ENCODE measurements at regions not wholly inside any gene's neighbourhood (a gene's known extent, or its start where the extent isn't known, plus 50 kb on each side); places are given as distances from the start of the nearest gene placed in this dataset.

DNA sequence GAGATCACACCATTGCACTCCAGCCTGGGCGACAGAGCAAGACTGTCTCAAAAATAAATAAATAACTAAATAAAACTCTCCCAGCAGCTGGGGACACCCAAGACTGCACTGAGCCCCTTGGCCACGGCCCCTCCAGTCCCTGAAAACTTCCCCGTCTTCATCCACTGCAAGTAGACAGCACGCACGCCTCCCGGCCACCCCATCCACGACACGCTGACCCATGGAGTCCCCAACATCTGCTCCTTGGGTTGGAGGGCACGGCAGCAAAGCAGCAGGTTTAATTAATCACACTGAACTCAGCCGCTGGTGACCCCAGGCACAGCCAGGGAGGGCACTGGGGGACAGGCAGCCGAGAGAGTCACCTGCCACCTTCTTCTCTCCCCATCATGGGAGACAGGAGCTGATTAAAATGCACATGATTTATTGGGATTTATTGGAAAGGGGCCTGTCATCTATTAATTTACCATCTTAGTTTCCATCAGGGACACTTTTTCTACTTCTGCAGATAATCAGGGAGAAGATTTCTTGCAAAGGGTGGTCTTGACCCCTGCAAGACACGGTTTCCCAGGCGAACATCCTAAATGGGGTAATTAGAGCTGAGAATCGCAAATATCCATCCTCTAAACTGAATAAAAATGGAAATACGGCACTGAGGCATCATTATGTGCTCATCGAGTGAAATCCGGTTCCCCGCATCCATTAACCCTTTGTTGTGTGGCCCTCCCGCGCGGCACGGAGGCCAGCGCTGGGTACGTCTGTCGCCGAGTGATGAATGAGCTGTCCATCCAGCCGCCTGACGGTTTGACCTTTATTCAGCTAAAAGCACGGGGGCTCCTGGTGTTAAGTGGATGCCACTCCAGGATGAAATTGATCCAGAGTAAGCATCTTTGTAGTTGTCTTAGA is 178.3 kb downstream of the BRD1 start:
- H3K4me3 Mint-ChIP-seq, result no peak overlapping the region
- CTCF ChIA-PET, result no interaction called here
- H3K27ac Mint-ChIP-seq, result no peak overlapping the region
- H3K36me3 Mint-ChIP-seq (ENCODE audit: low read depth), result peaks cover 25% of the 10 kb centered on the region
- DNase-seq, result no peak
- intact Hi-C loops (cut with micrococcal nuclease), result no loop called here
- H3K9me3 Mint-ChIP-seq, result no peaks in the 10 kb centered on the region
- H3K27me3 Mint-ChIP-seq (ENCODE audit: low read depth), result no peaks in the 10 kb centered on the region
- H3K4me1 Mint-ChIP-seq (ENCODE audit: low read depth), result peaks cover 30% of the 10 kb centered on the region

DNA sequence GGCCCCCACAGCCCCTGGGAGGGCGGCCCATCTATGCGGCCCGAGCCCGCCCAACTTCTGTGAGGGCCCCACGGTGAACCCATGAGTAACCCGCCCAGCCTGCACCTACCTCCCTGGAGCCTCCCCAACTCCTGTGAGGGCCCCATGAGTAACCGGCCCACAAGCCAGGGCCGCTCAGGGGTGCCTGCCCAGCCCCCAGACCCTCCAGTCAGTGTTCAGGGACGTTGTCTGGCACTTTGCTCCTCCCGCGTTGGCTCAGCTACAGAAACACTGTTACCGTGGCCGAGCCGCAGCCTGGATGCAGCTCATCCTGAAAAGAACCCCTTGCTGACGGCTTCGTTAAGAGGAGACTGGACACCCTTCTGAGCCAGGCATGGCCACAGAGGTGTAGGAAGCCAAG is 179.6 kb downstream of the BRD1 start:
- intact Hi-C loops (cut with micrococcal nuclease), result no loop called here

DNA sequence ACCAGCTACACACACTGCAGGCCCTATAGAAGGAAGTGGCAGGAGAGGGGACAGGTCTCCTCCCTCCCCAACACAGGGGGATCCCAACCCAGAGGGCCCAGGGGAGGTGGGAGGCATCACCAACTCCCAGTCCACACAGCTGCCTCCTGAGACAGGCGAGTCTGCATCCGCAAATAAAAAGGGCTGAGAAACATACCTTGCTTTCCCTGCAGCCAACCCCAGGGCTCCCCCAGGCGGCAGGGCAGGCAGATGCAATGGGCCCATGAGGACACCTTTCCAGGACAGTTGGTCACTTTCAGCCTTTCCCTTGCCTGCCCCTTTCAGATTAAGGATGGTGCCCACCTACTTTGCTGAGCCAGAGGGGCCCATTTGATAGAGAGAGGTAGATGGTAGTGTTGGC is 180.0 kb downstream of the BRD1 start:
- no peak for DNase-seq

More for the DNA sequence above, 179.6 kb downstream of the BRD1 start:
- Mint-ChIP-seq H3K4me3 (no peak overlapping the region), H3K9me3 (no peaks in the 10 kb centered on the region), H3K36me3 (ENCODE audit: low read depth) (peaks cover 25% of the 10 kb centered on the region), H3K27me3 (ENCODE audit: low read depth) (no peaks in the 10 kb centered on the region), H3K4me1 (ENCODE audit: low read depth) (peaks cover 24% of the 10 kb centered on the region), H3K27ac (no peak overlapping the region)
- DNase-seq, result no peak
- CTCF ChIA-PET, result no interaction called here

DNA sequence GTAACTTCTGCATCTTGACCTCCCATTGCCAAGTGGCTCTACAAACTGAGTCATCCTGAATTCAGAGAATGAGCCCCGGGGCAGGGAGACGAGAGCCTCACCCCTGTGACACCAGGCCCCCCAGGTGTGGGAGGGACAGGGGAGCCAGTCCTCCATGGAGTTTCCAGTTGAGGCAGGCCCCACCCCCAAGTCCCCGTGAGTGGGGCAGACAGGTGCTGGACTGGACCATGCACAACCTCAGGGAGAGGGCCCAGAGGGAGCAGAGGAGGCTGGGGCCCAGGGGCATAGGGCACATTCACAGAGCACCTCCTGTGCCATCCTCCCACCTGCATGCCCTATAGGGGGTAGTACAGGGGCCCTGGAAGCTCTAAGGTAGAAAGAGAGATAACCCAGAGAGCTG is 180.8 kb downstream of the BRD1 start:
- intact Hi-C loops (cut with micrococcal nuclease), result no loop called here
- Mint-ChIP-seq H3K27me3 (ENCODE audit: low read depth) (no peaks in the 10 kb centered on the region), H3K36me3 (ENCODE audit: low read depth) (peaks cover 21% of the 10 kb centered on the region), H3K4me3 (no peak overlapping the region), H3K9me3 (no peaks in the 10 kb centered on the region), H3K4me1 (ENCODE audit: low read depth) (peaks cover 17% of the 10 kb centered on the region), H3K27ac (no peak overlapping the region)
- DNase-seq, result no peak
- CTCF ChIA-PET, result no interaction called here

More for the DNA sequence above, 180.0 kb downstream of the BRD1 start:
- Mint-ChIP-seq H3K9me3 (no peaks in the 10 kb centered on the region), H3K4me3 (no peak overlapping the region), H3K27ac (no peak overlapping the region), H3K36me3 (ENCODE audit: low read depth) (peaks cover 25% of the 10 kb centered on the region), H3K27me3 (ENCODE audit: low read depth) (no peaks in the 10 kb centered on the region), H3K4me1 (ENCODE audit: low read depth) (peaks cover 23% of the 10 kb centered on the region)
- CTCF ChIA-PET, result no interaction called here
- intact Hi-C loops (cut with micrococcal nuclease), result no loop called here

DNA sequence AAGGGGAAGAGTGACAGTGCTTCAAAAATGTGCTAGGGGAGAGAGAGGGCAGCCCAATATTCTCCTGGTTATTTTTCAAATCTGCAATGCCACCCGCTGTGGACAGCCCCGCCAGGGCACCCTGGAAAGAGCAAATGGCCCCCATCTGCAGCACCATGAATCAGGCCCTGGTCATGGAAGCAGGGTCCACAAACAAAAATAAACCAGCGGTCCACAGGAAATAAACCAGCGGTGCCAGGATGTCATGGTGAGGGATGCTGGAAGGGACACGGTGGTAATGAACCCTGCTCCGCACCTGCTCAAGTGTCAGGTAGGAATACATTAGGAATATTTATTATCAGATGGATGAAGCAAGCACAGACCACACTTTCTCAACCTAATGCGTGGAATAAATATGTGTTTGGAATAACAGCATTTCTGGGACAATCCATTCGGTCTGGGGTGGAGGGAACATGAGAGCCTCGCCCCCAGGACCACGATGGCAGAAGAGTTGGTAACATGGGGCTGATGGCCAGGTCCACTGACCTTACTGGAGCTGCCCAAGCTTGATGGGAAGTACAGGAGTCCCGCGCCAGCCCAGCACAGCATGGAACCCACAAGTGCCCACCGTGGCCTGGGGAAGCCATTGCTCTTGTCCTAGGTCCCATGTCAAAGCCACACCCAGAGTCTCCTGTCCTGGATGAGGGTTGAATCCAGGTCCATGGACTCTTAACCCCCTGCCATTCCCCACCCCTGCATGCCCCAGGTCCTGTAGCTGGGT is 181.7 kb downstream of the BRD1 start:
- DNase-seq, result no peak
- Mint-ChIP-seq H3K9me3 (no peaks in the 10 kb centered on the region), H3K36me3 (ENCODE audit: low read depth) (peaks cover 19% of the 10 kb centered on the region)

DNA sequence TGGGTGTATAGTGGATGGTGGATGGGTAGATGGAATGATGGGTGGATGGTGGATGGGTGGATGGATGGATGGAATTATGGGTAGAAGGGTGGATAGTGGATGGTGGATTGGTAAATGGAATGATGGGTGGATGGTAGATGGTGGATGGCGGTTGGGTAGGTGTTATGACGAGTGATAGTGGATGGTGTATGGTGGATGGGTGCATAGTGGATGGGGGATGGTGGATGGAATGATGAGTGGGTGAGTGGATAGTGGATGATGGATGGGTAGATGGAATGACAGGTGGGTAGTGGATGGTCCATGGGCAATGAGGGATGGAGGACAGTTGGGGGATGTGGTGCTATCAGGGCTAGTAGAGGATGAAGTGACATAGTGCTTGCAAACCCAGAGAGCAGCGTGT is 182.4 kb downstream of the BRD1 start:
- Mint-ChIP-seq H3K9me3 (no peaks in the 10 kb centered on the region), H3K27ac (no peak overlapping the region), H3K4me1 (ENCODE audit: low read depth) (peaks cover 13% of the 10 kb centered on the region), H3K36me3 (ENCODE audit: low read depth) (peaks cover 14% of the 10 kb centered on the region), H3K27me3 (ENCODE audit: low read depth) (no peaks in the 10 kb centered on the region), H3K4me3 (no peak overlapping the region)
- no peak for DNase-seq
- intact Hi-C loops (cut with micrococcal nuclease), result no loop called here
- CTCF ChIA-PET, result no interaction called here

More for the DNA sequence above, 181.7 kb downstream of the BRD1 start:
- H3K4me3 Mint-ChIP-seq, result no peak overlapping the region
- peaks cover 15% of the 10 kb centered on the region for H3K4me1 Mint-ChIP-seq (ENCODE audit: low read depth)
- H3K27ac Mint-ChIP-seq, result no peak overlapping the region
- no peaks in the 10 kb centered on the region for H3K27me3 Mint-ChIP-seq (ENCODE audit: low read depth)
- intact Hi-C loops (cut with micrococcal nuclease), result no loop called here
- CTCF ChIA-PET, result no interaction called here

DNA sequence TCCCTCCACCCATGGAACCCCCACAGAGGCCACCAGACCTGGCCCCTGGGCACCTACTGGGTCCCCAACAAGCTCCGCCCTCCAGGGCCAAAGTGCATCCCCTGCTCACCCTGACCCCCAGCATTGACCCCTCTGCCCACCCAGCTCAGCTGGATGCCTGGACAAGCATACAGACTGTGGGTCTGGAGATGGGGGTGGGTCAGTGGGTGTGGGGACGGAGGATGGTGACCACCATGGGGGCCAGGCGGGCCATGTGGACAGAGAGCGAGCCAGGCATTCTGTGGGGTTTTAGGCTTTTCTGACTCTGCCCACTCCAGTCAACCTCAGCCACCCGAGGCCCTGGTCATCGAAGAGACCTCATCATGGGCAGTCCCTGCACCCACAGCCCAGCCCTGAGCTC is 183.7 kb downstream of the BRD1 start:
- no peaks in the 10 kb centered on the region for H3K27me3 Mint-ChIP-seq (ENCODE audit: low read depth)
- H3K9me3 Mint-ChIP-seq, result no peaks in the 10 kb centered on the region
- H3K4me1 Mint-ChIP-seq (ENCODE audit: low read depth), result peaks cover 5% of the 10 kb centered on the region
- CTCF ChIA-PET, result no interaction called here
- H3K4me3 Mint-ChIP-seq, result no peak overlapping the region
- intact Hi-C loops (cut with micrococcal nuclease), result no loop called here
- no peak for DNase-seq
- no peak overlapping the region for H3K27ac Mint-ChIP-seq
- H3K36me3 Mint-ChIP-seq (ENCODE audit: low read depth), result peaks cover 6% of the 10 kb centered on the region

DNA sequence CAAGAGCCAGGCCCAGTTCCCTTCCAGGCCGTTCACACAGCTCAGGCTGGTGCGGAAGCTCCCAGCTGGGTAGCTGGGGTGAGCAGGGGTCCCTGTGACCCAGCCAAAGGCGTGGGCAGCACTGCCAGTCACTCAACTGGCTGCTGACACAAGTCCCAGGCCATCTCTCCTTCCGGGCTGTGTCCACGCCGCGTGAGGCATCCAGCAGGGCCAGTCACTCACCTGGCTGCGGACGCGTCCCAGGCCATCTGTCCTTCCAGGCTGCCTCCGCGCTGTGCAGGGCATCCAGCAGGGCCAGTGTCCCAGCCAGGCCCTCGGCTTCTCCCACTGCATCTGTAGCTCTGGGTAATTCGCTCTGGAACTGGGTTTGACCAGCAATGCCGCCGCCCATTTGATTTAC is 184.2 kb downstream of the BRD1 start:
- Mint-ChIP-seq H3K36me3 (ENCODE audit: low read depth) (peaks cover 6% of the 10 kb centered on the region), H3K4me1 (ENCODE audit: low read depth) (peaks cover 6% of the 10 kb centered on the region), H3K27me3 (ENCODE audit: low read depth) (no peaks in the 10 kb centered on the region), H3K9me3 (no peaks in the 10 kb centered on the region), H3K4me3 (no peak overlapping the region), H3K27ac (no peak overlapping the region)
- CTCF ChIA-PET, result interaction anchor here (1.1 kb wide), 1 partner anchor 13 kb away, joined by 3 read pairs; no protein-coding TSS in a partner anchor
- DNase-seq, result no peak
- intact Hi-C loops (cut with micrococcal nuclease), result no loop called here

DNA sequence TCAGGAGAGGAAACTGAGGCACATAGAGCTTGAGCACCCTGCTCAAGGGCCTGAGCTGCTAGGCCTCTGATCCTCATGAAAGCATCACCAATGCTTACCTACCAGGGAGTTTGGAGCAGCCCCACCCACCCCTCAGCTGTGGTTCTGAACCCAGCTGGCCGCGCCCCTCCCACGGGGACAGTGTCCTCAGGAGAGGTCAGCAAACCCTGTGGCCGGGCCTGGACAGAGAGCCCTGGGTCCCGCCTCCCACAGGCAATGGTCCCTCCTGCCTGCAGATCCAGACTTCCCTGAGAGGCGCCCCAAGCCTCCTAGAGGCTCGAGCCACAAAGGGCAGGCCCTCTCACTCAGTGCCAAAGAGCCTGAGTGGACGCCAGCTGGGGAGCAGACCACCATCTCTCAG is 184.9 kb downstream of the BRD1 start:
- Mint-ChIP-seq H3K27ac (no peak overlapping the region), H3K9me3 (no peaks in the 10 kb centered on the region), H3K4me1 (ENCODE audit: low read depth) (peaks cover 6% of the 10 kb centered on the region), H3K27me3 (ENCODE audit: low read depth) (no peaks in the 10 kb centered on the region), H3K36me3 (ENCODE audit: low read depth) (peaks cover 6% of the 10 kb centered on the region), H3K4me3 (no peak overlapping the region)
- intact Hi-C loops (cut with micrococcal nuclease), result no loop called here
- CTCF ChIA-PET, result interaction anchor here (1.1 kb wide), 1 partner anchor 13 kb away, joined by 3 read pairs; no protein-coding TSS in a partner anchor
- no peak for DNase-seq

DNA sequence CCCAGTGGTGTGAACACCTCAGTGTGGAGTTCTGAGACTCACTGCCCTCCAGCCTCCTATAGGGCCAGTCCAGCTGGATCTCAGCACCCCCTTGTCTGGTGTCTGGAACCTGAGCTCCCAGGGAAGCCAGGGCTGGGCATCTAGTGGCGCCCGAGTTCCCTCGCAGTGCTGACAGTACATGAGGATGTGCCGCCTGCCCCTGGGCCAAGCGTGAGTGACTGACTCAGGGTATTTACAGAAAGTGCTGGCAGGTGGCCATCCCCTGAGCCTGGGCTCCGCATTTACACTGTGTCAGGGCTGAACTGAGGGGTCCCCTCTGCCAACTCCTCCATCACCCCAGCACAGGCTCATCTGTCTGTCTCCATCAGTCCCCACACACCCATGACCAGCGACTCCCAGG is 185.3 kb downstream of the BRD1 start:
- H3K9me3 Mint-ChIP-seq, result no peaks in the 10 kb centered on the region
- peaks cover 6% of the 10 kb centered on the region for H3K4me1 Mint-ChIP-seq (ENCODE audit: low read depth)
- H3K27ac Mint-ChIP-seq, result no peak overlapping the region
- CTCF ChIA-PET, result interaction anchor here (0.6 kb wide), 1 partner anchor 15 kb away, joined by 3 read pairs; no protein-coding TSS in a partner anchor
- intact Hi-C loops (cut with micrococcal nuclease), result no loop called here
- DNase-seq, result no peak
- no peaks in the 10 kb centered on the region for H3K27me3 Mint-ChIP-seq (ENCODE audit: low read depth)
- H3K36me3 Mint-ChIP-seq (ENCODE audit: low read depth), result peaks cover 6% of the 10 kb centered on the region
- H3K4me3 Mint-ChIP-seq, result no peak overlapping the region

DNA sequence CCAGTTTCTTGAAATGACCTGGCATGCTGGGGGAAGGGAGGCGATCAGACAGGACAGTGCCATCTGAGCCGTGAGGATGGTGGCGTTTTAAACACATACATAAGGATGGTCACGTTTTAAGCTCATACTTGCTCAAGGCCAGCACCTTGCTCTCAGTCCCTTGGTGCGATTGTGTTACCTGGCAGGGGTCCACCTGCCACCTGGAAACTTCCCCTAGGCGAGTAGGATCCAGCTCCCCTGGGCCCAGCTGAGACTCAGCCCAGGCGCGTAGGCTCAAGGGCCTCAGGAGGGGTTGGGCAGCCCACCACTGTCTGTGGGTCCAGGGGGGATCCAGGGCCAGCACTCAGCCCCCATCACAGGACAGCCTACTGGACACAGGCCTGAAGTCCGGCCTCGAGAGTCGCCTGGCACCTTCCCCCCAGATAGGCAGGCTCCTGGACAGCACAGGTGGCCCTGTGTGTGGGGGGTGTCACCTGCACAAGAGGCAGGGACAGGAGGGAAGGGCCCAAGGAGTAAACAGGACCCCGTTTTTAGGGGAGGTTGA is 185.8 kb downstream of the BRD1 start:
- Mint-ChIP-seq H3K27ac (no peak overlapping the region), H3K27me3 (ENCODE audit: low read depth) (no peaks in the 10 kb centered on the region), H3K36me3 (ENCODE audit: low read depth) (peaks cover 6% of the 10 kb centered on the region), H3K4me1 (ENCODE audit: low read depth) (peaks cover 1% of the 10 kb centered on the region), H3K9me3 (no peaks in the 10 kb centered on the region), H3K4me3 (no peak overlapping the region)
- DNase-seq, result no peak
- intact Hi-C loops (cut with micrococcal nuclease), result no loop called here
- CTCF ChIA-PET, result interaction anchor here (0.6 kb wide), 1 partner anchor 15 kb away, joined by 3 read pairs; no protein-coding TSS in a partner anchor

DNA sequence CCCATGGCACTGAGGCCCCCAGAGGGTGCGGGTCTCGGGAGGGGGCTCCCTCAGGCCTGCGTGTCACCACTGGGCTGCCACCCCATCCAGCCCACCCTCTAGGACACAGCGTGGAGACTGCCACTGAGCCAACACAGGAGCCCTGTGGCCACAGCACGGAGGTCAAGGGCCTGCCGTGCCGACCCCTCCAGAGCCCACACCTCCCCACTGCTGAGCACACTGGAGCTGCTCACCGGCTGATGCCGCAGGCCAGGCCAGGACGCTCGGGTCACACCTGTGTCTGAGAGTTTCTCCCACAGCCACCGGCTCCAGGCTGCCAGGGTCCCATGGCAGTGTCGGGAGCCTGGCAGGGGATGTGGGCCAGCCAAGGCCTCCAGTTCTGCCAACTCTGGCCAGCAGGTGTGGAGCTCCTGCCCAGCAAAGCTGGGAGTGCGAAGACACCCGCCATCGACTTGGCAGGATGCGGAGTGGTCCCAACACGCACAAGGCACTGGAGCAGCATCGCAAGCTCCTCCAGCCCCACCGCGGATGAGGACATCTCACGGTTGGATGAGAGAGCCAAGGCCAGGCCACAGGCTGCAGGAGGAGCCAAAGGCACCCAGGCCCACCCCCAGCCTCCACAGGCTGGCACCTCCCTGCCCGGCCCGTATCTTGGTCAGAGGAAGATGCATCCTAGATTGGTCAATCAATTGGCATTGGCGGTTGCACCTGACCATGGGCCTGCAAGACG is 187.1 kb downstream of the BRD1 start:
- CTCF ChIA-PET, result no interaction called here

More for the DNA sequence above, 187.1 kb downstream of the BRD1 start:
- Mint-ChIP-seq H3K4me3 (no peak overlapping the region), H3K9me3 (no peaks in the 10 kb centered on the region), H3K27ac (no peak overlapping the region), H3K27me3 (ENCODE audit: low read depth) (no peaks in the 10 kb centered on the region), H3K36me3 (ENCODE audit: low read depth) (peaks cover 4% of the 10 kb centered on the region), H3K4me1 (ENCODE audit: low read depth) (peaks cover 1% of the 10 kb centered on the region)
- intact Hi-C loops (cut with micrococcal nuclease), result no loop called here
- DNase-seq, result no peak

All from activated naive CD4-positive, alpha-beta T cell treated with anti-CD3 and anti-CD28 coated beads for 36 hours (primary cell).